Ovary (tissue), 3 donors: ENCODE measurements at regions not wholly inside any gene's neighbourhood (a gene's known extent, or its start where the extent isn't known, plus 50 kb on each side); places are given as distances from the start of the nearest gene placed in this dataset.

ENCODE experiments used
- POLR2A ChIP-seq: fragments of 450-650 bp; IDR thresholded peaks from one replicate; pipeline ENCODE4 v1.6.1; 2017; ENCODE audit warnings: antibody characterized with exemption, mild to moderate bottlenecking, moderate library complexity
- TF ChIP-seq, protein P1 (sequence below), 3 donors: fragments of 450-650 bp in 2 of 3; fragments of 200-600 bp in 1 of 3; IDR thresholded peaks; one replicate each; pipeline versions ENCODE4 v1.5.1 to v1.8.0; 2016 to 2022; ENCODE audit warnings: antibody characterized with exemption in 3 of 3, mild to moderate bottlenecking in 1 of 3
- donor health status: DM: no; HTN: no; CAD: no.

DNA sequence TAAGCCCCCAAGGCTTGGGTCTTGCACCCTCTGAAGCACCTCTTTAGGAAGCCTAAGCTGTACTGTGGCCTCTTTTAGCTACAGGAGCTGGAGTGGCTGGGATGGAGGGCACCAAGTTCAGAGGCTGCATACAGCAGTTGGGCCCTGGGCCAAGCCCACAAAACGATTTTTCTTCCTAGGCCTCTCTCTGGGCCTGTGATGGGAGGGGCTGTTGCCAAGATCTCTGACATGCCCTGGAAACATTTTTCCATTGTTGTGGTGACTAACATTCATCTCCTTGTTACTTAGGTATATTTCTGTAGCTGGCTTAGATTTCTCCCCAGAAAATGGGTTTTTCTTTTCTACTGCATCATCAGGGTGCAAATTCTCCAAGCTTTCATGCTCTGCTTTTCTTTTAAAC, 375.7 kb upstream of the NPSR1 start:
- no peak for TF ChIP-seq POLR2A
- TF ChIP-seq, protein P1, sequence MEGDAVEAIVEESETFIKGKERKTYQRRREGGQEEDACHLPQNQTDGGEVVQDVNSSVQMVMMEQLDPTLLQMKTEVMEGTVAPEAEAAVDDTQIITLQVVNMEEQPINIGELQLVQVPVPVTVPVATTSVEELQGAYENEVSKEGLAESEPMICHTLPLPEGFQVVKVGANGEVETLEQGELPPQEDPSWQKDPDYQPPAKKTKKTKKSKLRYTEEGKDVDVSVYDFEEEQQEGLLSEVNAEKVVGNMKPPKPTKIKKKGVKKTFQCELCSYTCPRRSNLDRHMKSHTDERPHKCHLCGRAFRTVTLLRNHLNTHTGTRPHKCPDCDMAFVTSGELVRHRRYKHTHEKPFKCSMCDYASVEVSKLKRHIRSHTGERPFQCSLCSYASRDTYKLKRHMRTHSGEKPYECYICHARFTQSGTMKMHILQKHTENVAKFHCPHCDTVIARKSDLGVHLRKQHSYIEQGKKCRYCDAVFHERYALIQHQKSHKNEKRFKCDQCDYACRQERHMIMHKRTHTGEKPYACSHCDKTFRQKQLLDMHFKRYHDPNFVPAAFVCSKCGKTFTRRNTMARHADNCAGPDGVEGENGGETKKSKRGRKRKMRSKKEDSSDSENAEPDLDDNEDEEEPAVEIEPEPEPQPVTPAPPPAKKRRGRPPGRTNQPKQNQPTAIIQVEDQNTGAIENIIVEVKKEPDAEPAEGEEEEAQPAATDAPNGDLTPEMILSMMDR (IDR thresholded peaks at IDR 0.05) = no peak
